PC-3 (cell line): ENCODE measurements at regions not wholly inside any gene's neighbourhood (a gene's known extent, or its start where the extent isn't known, plus 50 kb on each side); places are given as distances from the start of the nearest gene placed in this dataset.

Source experiments
- ATAC-seq: fragments of 200-7000 bp; cut with Tn5 transposase; 2 replicates; pipeline ENCODE4 v1.9.1; 2020; ENCODE audit warnings: mild to moderate bottlenecking, moderate library complexity
- BruUV-seq: library from RNA; stranded (reverse); fragments of 400-500 nt; replicated peaks from 2 replicates; lab custom pipeline; 2021; lab: Mats Ljungman, UMichigan
- CTCF ChIA-PET: fragments of 300-600 bp; sonication (Branson Sonifier 250); formaldehyde crosslinking; loops from one replicate; lab custom pipeline; 2022; ENCODE audit warnings: antibody characterized with exemption; lab: Charles Lee
- POLR2A ChIA-PET: fragments of 300-600 bp; sonication (Branson Sonifier 250); formaldehyde crosslinking; loops from one replicate; lab custom pipeline; 2022; ENCODE audit warnings: antibody characterized with exemption; ENCODE audit not compliant: unreplicated experiment; lab: Charles Lee
- DNase-seq: peaks from one replicate; pipeline ENCODE4 v3.0.0-alpha.2; 2015
- H2AFZ ChIP-seq: fragments of 300-600 bp; sonication (generic); 2 replicates; pipeline ENCODE4 v1.6.0; 2016; ENCODE audit warnings: antibody characterized with exemption, low read length
- H3F3A ChIP-seq: fragments of 300-600 bp; sonication (generic); one replicate; pipeline ENCODE4 v1.6.0; 2017; ENCODE audit warnings: antibody characterized with exemption, low read length, control low read depth, mild to moderate bottlenecking; ENCODE audit not compliant: unreplicated experiment
- H3K27ac ChIP-seq: fragments of 300-600 bp; sonication (generic); 2 replicates; pipeline ENCODE4 v1.5.1; 2016; ENCODE audit warnings: mild to moderate bottlenecking, low read length
- H3K27me3 ChIP-seq: fragments of 300-600 bp; sonication (generic); 2 replicates; pipeline ENCODE4 v1.6.1; 2016; ENCODE audit warnings: low read length, mixed read lengths
- H3K36me3 ChIP-seq: fragments of 300-600 bp; sonication (generic); 2 replicates; pipeline ENCODE4 v1.6.1; 2016; ENCODE audit warnings: low read depth, mixed run types, low read length, mixed read lengths
- H3K4me1 ChIP-seq: fragments of 300-600 bp; sonication (generic); 2 replicates; pipeline ENCODE4 v1.5.1; 2016; ENCODE audit warnings: low read length; ENCODE audit not compliant: insufficient read depth
- H3K4me2 ChIP-seq: fragments of 300-600 bp; sonication (generic); 2 replicates; pipeline ENCODE4 v1.6.0; 2016; ENCODE audit warnings: low read length
- H3K4me3 ChIP-seq: fragments of 300-600 bp; sonication (generic); 2 replicates; pipeline ENCODE4 v1.5.1; 2016; ENCODE audit warnings: mild to moderate bottlenecking, low read length, mixed read lengths
- H3K79me2 ChIP-seq: fragments of 300-600 bp; sonication (generic); 2 replicates; pipeline ENCODE4 v1.6.1; 2017; ENCODE audit warnings: low read length, mixed read lengths
- H3K9ac ChIP-seq: fragments of 300-600 bp; sonication (generic); 2 replicates; pipeline ENCODE4 v1.6.0; 2016; ENCODE audit warnings: mild to moderate bottlenecking, low read length
- H3K9me2 ChIP-seq: fragments of 300-600 bp; sonication (generic); replicated peaks from 2 replicates; pipeline ENCODE4 v1.6.1; 2016; ENCODE audit warnings: mixed run types, low read length, mixed read lengths
- H3K9me3 ChIP-seq: fragments of 300-600 bp; sonication (generic); 2 replicates; pipeline ENCODE4 v1.6.1; 2016; ENCODE audit warnings: low read length, mixed read lengths
- H4K20me1 ChIP-seq: fragments of 300-600 bp; sonication (generic); 2 replicates; pipeline ENCODE4 v1.6.1; 2016; ENCODE audit warnings: low read length, mixed read lengths
- CTCF ChIP-seq: fragments of 300-600 bp; sonication (generic); conservative IDR thresholded peaks from 2 replicates; pipeline ENCODE4 v1.5.1; 2017; ENCODE audit warnings: antibody characterized with exemption, low read depth, mild to moderate bottlenecking, low read length
- EZH2 ChIP-seq: fragments of 300-600 bp; sonication (generic); IDR thresholded peaks from one replicate; pipeline ENCODE4 v1.6.1; 2017; ENCODE audit warnings: antibody characterized with exemption, mild to moderate bottlenecking, low read length; ENCODE audit not compliant: unreplicated experiment
- EZH2phosphoT487 ChIP-seq: fragments of 300-600 bp; sonication (generic); IDR thresholded peaks from 2 replicates; pipeline ENCODE4 v1.6.1; 2018; ENCODE audit warnings: mild to moderate bottlenecking, antibody characterized with exemption, low read length, borderline replicate concordance
- intact Hi-C: fragments of 100-400 bp; cut with micrococcal nuclease; formaldehyde crosslinking; loops from 2 replicates; pipeline ENCODE4 v1.9.0; 2023

- TF ChIP-seq EZH2: no peak
- TF ChIP-seq EZH2phosphoT487: no peak
- no peak for TF ChIP-seq CTCF
- H3K4me2 ChIP-seq: no peak overlapping the region
- no peak overlapping the region for H3K27ac ChIP-seq
- intact Hi-C loops: no loop called here
- no peaks in the 10 kb centered on the region for H3K9me3 ChIP-seq
- H3K27me3 ChIP-seq: no peaks in the 10 kb centered on the region
- DNase-seq (no peak), ATAC-seq (no peak)
- no peaks in the 10 kb centered on the region for H4K20me1 ChIP-seq
- BruUV-seq: no TSS peak
- H3K4me3 ChIP-seq: no peak overlapping the region
- no peaks in the 10 kb centered on the region for H3K36me3 ChIP-seq
- ChIA-PET POLR2A (no interaction called here), CTCF (no interaction called here)
- H3K9ac ChIP-seq: no peak overlapping the region
- no peaks in the 10 kb centered on the region for H3K9me2 ChIP-seq
- no peaks in the 10 kb centered on the region for H3K4me1 ChIP-seq
- H3K79me2 ChIP-seq: no peaks in the 10 kb centered on the region
- H2AFZ ChIP-seq: no peak overlapping the region
- H3F3A ChIP-seq: no peaks in the 10 kb centered on the region
Measured at GRCh38 chr9:7691909-7692308, 107.7 kb downstream of the DMAC1 start.

- no TSS peak for BruUV-seq
- H3K79me2 ChIP-seq: no peaks in the 10 kb centered on the region
- H3K27ac ChIP-seq: no peak overlapping the region
- POLR2A ChIA-PET: no interaction called here
- H2AFZ ChIP-seq: no peak overlapping the region
- no peaks in the 10 kb centered on the region for H3K27me3 ChIP-seq
- no peak overlapping the region for H3K4me2 ChIP-seq
- TF ChIP-seq CTCF: no peak
- TF ChIP-seq EZH2: no peak
- no peak for TF ChIP-seq EZH2phosphoT487
- H3F3A ChIP-seq: no peaks in the 10 kb centered on the region
- no peaks in the 10 kb centered on the region for H3K4me1 ChIP-seq
- no peaks in the 10 kb centered on the region for H3K9me3 ChIP-seq
- DNase-seq (no peak), ATAC-seq (no peak)
- H3K4me3 ChIP-seq: no peak overlapping the region
- H3K9ac ChIP-seq: no peak overlapping the region
- no peaks in the 10 kb centered on the region for H3K9me2 ChIP-seq
- intact Hi-C loops: no loop called here
- CTCF ChIA-PET: no interaction called here
- H4K20me1 ChIP-seq: no peaks in the 10 kb centered on the region
- no peaks in the 10 kb centered on the region for H3K36me3 ChIP-seq
Measured at GRCh38 chr9:7690014-7690413, 109.6 kb downstream of the DMAC1 start.

- TF ChIP-seq EZH2 (no peak), EZH2phosphoT487 (no peak), CTCF (no peak)
- no peaks in the 10 kb centered on the region for H4K20me1 ChIP-seq
- no TSS peak for BruUV-seq
- CTCF ChIA-PET: no interaction called here
- H3K4me1 ChIP-seq: no peaks in the 10 kb centered on the region
- no peaks in the 10 kb centered on the region for H3K36me3 ChIP-seq
- H3K4me2 ChIP-seq: no peak overlapping the region
- H3K27me3 ChIP-seq: no peaks in the 10 kb centered on the region
- H3K9me3 ChIP-seq: no peaks in the 10 kb centered on the region
- intact Hi-C loops: no loop called here
- H3F3A ChIP-seq: no peaks in the 10 kb centered on the region
- H3K27ac ChIP-seq: no peak overlapping the region
- no peak for ATAC-seq
- H3K9me2 ChIP-seq: no peaks in the 10 kb centered on the region
- no peak overlapping the region for H3K9ac ChIP-seq
- H3K79me2 ChIP-seq: no peaks in the 10 kb centered on the region
- no peak overlapping the region for H2AFZ ChIP-seq
- no peak overlapping the region for H3K4me3 ChIP-seq
- no peak for DNase-seq
- POLR2A ChIA-PET: no interaction called here
Measured at GRCh38 chr9:7688626-7689025, 111.0 kb downstream of the DMAC1 start.
